GM23338 (cell line): ENCODE measurements at regions not wholly inside any gene's neighbourhood (a gene's known extent, or its start where the extent isn't known, plus 50 kb on each side); places are given as distances from the start of the nearest gene placed in this dataset.

Experiments used
- ATAC-seq: fragments of 200-7000 bp; cut with Tn5 transposase; 3 replicates; pipeline ENCODE4 v1.9.1; 2020
- DNase-seq: peaks from one replicate; pipeline ENCODE4 v3.0.0-alpha.2; 2015; ENCODE audit warnings: low spot score
- H2AFZ ChIP-seq: fragments of 200-600 bp; sonication (generic); 2 replicates; pipeline ENCODE4 v1.8.0; 2016; ENCODE audit warnings: antibody characterized with exemption, mild to moderate bottlenecking, moderate library complexity
- H3F3A ChIP-seq: fragments of 200-600 bp; sonication (generic); replicated peaks from 2 replicates; pipeline ENCODE4 v1.8.0; 2017; ENCODE audit warnings: antibody characterized with exemption, mixed run types, low read depth
- H3K27ac ChIP-seq: fragments of 200-600 bp; sonication (generic); 2 replicates; pipeline ENCODE4 v1.6.1; 2016; ENCODE audit warnings: low read depth
- H3K27me3 ChIP-seq: fragments of 200-600 bp; sonication (generic); 2 replicates; pipeline ENCODE4 v1.8.0; 2016; ENCODE audit warnings: mild to moderate bottlenecking, mixed run types, moderate library complexity; ENCODE audit not compliant: insufficient read depth
- H3K36me3 ChIP-seq: fragments of 200-600 bp; sonication (generic); 2 replicates; pipeline ENCODE4 v1.8.0; 2016; ENCODE audit warnings: mild to moderate bottlenecking; ENCODE audit not compliant: insufficient read depth
- H3K4me1 ChIP-seq: fragments of 200-600 bp; sonication (generic); 2 replicates; pipeline ENCODE4 v1.8.0; 2016; ENCODE audit warnings: mild to moderate bottlenecking, moderate library complexity; ENCODE audit not compliant: insufficient read depth
- H3K4me2 ChIP-seq: fragments of 200-600 bp; sonication (generic); 2 replicates; pipeline ENCODE4 v1.7.1; 2017; ENCODE audit warnings: mixed run types
- H3K4me3 ChIP-seq: fragments of 200-600 bp; sonication (generic); 2 replicates; pipeline ENCODE4 v1.6.1; 2016; ENCODE audit warnings: mixed run types
- H3K79me2 ChIP-seq: fragments of 200-600 bp; sonication (generic); replicated peaks from 2 replicates; pipeline ENCODE4 v1.8.0; 2017; ENCODE audit warnings: mild to moderate bottlenecking; ENCODE audit not compliant: insufficient read depth
- H3K9me2 ChIP-seq: fragments of 200-600 bp; sonication (generic); 2 replicates; pipeline ENCODE4 v1.8.0; 2017; ENCODE audit not compliant: insufficient read depth
- H4K20me1 ChIP-seq: fragments of 200-600 bp; sonication (generic); replicated peaks from 2 replicates; pipeline ENCODE4 v1.8.0; 2017; ENCODE audit warnings: mild to moderate bottlenecking; ENCODE audit not compliant: insufficient read depth
- H3K27ac Mint-ChIP-seq: 2 replicates; pipeline ENCODE4 v1.8.0; 2020; ENCODE audit warnings: inconsistent platforms, mild to moderate bottlenecking, moderate library complexity, mixed read lengths
- H3K27me3 Mint-ChIP-seq: 3 replicates; pipeline ENCODE4 v1.8.0; 2022; ENCODE audit warnings: low read depth, mild to moderate bottlenecking, moderate library complexity, mixed read lengths, inconsistent platforms; ENCODE audit not compliant: insufficient read depth, poor library complexity
- H3K36me3 Mint-ChIP-seq: 3 replicates; pipeline ENCODE4 v1.8.0; 2021; ENCODE audit warnings: low read depth, mild to moderate bottlenecking, inconsistent platforms, moderate library complexity, mixed read lengths
- H3K4me1 Mint-ChIP-seq: 3 replicates; pipeline ENCODE4 v1.8.0; 2020; ENCODE audit warnings: mild to moderate bottlenecking, inconsistent platforms, mixed read lengths
- H3K4me3 Mint-ChIP-seq: 3 replicates; pipeline ENCODE4 v1.8.0; 2021; ENCODE audit warnings: moderate library complexity, mild to moderate bottlenecking, inconsistent platforms, mixed read lengths
- H3K9me3 Mint-ChIP-seq: 3 replicates; pipeline ENCODE4 v1.8.0; 2020; ENCODE audit warnings: moderate library complexity, mild to moderate bottlenecking, inconsistent platforms, mixed read lengths
- CREB1 ChIP-seq: fragments of 250-450 bp; sonication (Bioruptor Pico); IDR thresholded peaks from 2 replicates; pipeline ENCODE4 v1.5.0; 2020; ENCODE audit warnings: low read depth, mild to moderate bottlenecking, moderate library complexity
- CTCF ChIP-seq, 2 experiments: fragments of 200-600 bp in 1 of 2; sonication (generic) in 1 of 2; conservative IDR thresholded peaks; 2 replicates each; pipeline versions ENCODE4 v1.5.1 to v1.6.1; 2016 to 2017; ENCODE audit warnings: antibody characterized with exemption in 2 of 2, low read depth in 2 of 2, mild to moderate bottlenecking in 2 of 2, moderate library complexity in 1 of 2
- ETS1 ChIP-seq: IDR thresholded peaks from 2 replicates; pipeline ENCODE4 v1.6.1; 2016; ENCODE audit warnings: antibody characterized with exemption
- EZH2 ChIP-seq: fragments of 200-600 bp; sonication (generic); IDR thresholded peaks from one replicate; pipeline ENCODE4 v1.8.0; 2017; ENCODE audit warnings: antibody characterized with exemption, mild to moderate bottlenecking, low read depth; ENCODE audit not compliant: unreplicated experiment
- EZH2phosphoT487 ChIP-seq: fragments of 200-600 bp; sonication (generic); IDR thresholded peaks from one replicate; pipeline ENCODE4 v1.8.1; 2018; ENCODE audit warnings: antibody characterized with exemption; ENCODE audit not compliant: unreplicated experiment
- JUNB ChIP-seq: IDR thresholded peaks from one replicate; pipeline ENCODE4 v1.6.1; 2016; ENCODE audit warnings: antibody characterized with exemption; ENCODE audit not compliant: unreplicated experiment
- NANOG ChIP-seq: IDR thresholded peaks from 2 replicates; pipeline ENCODE4 v1.6.1; 2016; ENCODE audit warnings: antibody characterized with exemption, borderline replicate concordance
- POLR2AphosphoS5 ChIP-seq: IDR thresholded peaks from 2 replicates; pipeline ENCODE4 v1.6.1; 2016; ENCODE audit warnings: antibody characterized with exemption, low read depth
- REST ChIP-seq: IDR thresholded peaks from one replicate; pipeline ENCODE4 v1.6.1; 2018; ENCODE audit warnings: antibody characterized with exemption; ENCODE audit not compliant: unreplicated experiment
- STAT1 ChIP-seq: IDR thresholded peaks from one replicate; pipeline ENCODE4 v1.6.1; 2016; ENCODE audit warnings: antibody characterized with exemption; ENCODE audit not compliant: unreplicated experiment
- ZNF114 ChIP-seq: fragments of 250-450 bp; sonication (Bioruptor Pico); IDR thresholded peaks from 2 replicates; pipeline ENCODE4 v1.5.0; 2020; ENCODE audit warnings: mild to moderate bottlenecking, moderate library complexity
- ZNF331 ChIP-seq: fragments of 250-450 bp; sonication (Bioruptor Pico); IDR thresholded peaks from 2 replicates; pipeline ENCODE4 v1.5.0; 2020; ENCODE audit warnings: low read depth, mild to moderate bottlenecking, moderate library complexity
- ZNF462 ChIP-seq: fragments of 250-450 bp; sonication (Bioruptor Pico); IDR thresholded peaks from 2 replicates; pipeline ENCODE4 v1.5.0; 2020; ENCODE audit warnings: mild to moderate bottlenecking, moderate library complexity

GRCh38 chr4:36763814-36764213, 480.7 kb upstream of the NWD2 start (continued):
- TF ChIP-seq EZH2phosphoT487 (no peak), ZNF114 (CRISPR knock-in tag) (no peak)

- H3K4me1 ChIP-seq: no peaks in the 10 kb centered on the region
- H3K27me3 Mint-ChIP-seq: peaks cover 2% of the 10 kb centered on the region
- peaks cover 2% of the 10 kb centered on the region; the same call in 1 of the 2 replicates for H3K9me2 ChIP-seq
- H4K20me1 ChIP-seq: no peaks in the 10 kb centered on the region
- no peaks in the 10 kb centered on the region for H3F3A ChIP-seq
- H3K79me2 ChIP-seq: no peaks in the 10 kb centered on the region
- no peaks in the 10 kb centered on the region for H3K36me3 Mint-ChIP-seq
- no peak overlapping the region for H3K27ac Mint-ChIP-seq
- no peaks in the 10 kb centered on the region for H3K4me1 Mint-ChIP-seq
- no peak for ATAC-seq
- H3K27me3 ChIP-seq: no peaks in the 10 kb centered on the region
- H3K4me3 Mint-ChIP-seq: no peak overlapping the region
- no peaks in the 10 kb centered on the region; the same call in 2 of the 3 replicates for H3K9me3 Mint-ChIP-seq
- H3K4me2 ChIP-seq: no peak overlapping the region
- TF ChIP-seq ETS1: no peak
- no peak for TF ChIP-seq ZNF462 (CRISPR knock-in tag)
- TF ChIP-seq EZH2: no peak
- no peak for TF ChIP-seq ZNF331 (CRISPR knock-in tag)
- TF ChIP-seq CREB1: no peak
- no peak for TF ChIP-seq NANOG
- TF ChIP-seq ZNF114 (CRISPR knock-in tag): no peak
- TF ChIP-seq EZH2phosphoT487: no peak
- no peak for TF ChIP-seq CTCF (conservative IDR thresholded peaks at IDR 0.05; ENCODE audit: low read depth in 2 of 2)
- TF ChIP-seq STAT1: no peak
- no peak for TF ChIP-seq POLR2AphosphoS5
- no peak for TF ChIP-seq REST
- TF ChIP-seq JUNB: no peak
- no peaks in the 10 kb centered on the region for H3K36me3 ChIP-seq
- H3K4me3 ChIP-seq: no peak overlapping the region
- no peak for DNase-seq
- H3K27ac ChIP-seq: no peak overlapping the region
- H2AFZ ChIP-seq: no peak overlapping the region
These were observed 476.9 kb upstream of the NWD2 start for GRCh38 chr4:36767596-36767995.
